ENCODE measurements at regions not wholly inside any gene's neighbourhood (a gene's known extent, or its start where the extent isn't known, plus 50 kb on each side); places are given as distances from the start of the nearest gene placed in this dataset.

- no peak for FAIRE-seq
These were observed 110.9 kb downstream of the FOXD1 start for GRCh38 chr5:73337586-73338255.

GRCh38 chr5:73336366-73336765 is 112.2 kb downstream of the FOXD1 start:
- FAIRE-seq = no peak

- FAIRE-seq = no peak
These were observed 114.5 kb downstream of the FOXD1 start for GRCh38 chr5:73333944-73334703.

DNA sequence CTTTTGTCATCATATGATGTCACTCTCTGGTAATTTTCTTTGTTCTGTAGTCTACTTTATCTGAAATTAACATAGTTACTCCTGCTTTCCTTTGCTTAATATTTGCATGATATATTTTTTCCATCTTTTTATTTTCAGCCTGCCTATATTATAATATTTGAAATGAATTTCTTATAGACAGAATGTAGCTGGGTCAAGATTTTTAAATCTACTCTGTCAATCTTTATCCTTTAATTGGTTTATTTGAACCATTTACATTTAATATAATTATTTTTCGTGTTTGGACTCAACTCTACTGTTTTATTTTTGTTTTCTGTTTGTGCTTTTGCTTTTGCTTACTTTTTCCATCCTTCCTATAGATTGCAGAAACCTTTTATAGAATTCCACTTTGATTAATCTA is 118.0 kb downstream of the FOXD1 start:
- peak; percentile 21 for FAIRE-seq

- no peak for FAIRE-seq
These were observed 119.9 kb downstream of the FOXD1 start for GRCh38 chr5:73328640-73329039.

GRCh38 chr5:73327908-73328455 is 120.6 kb downstream of the FOXD1 start:
- no peak for FAIRE-seq

DNA sequence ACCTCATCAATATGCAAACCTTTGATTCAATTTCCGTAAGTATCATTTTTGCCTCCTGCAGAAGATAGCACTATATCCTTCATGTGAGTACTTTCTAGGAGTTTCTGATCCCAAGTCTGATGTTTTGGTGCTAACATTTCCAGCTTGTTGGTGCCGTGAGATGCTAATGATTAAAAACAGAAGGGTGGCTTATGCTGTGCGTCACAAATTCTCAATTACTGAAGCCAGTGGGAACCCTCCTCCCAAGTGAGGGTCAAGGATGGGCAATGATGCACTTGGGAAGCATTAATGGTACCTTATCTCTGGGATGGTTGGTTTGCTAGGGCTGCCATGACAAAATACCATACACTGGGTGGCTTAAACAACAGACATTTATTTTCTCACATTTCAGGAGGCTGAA is 123.0 kb downstream of the FOXD1 start:
- FAIRE-seq = no peak

DNA sequence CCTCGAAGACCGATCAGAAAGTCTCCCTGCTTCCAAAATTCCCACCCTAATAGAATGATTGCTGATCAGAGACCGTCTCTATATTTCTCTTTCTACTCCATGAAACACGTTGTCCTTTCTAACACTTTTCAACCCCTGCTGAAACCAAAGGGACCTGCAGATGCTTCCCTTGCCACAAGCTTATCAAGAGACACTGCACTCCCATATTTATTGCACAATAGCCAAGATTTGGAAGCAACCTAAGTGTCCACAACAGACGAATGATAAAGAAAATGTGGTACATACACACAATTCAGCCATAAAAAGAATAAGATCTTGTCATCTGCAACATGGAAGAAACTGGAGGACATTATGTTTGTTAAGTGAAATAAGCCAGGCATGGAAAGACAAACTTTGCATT is 125.1 kb downstream of the FOXD1 start:
- FAIRE-seq = no peak

DNA sequence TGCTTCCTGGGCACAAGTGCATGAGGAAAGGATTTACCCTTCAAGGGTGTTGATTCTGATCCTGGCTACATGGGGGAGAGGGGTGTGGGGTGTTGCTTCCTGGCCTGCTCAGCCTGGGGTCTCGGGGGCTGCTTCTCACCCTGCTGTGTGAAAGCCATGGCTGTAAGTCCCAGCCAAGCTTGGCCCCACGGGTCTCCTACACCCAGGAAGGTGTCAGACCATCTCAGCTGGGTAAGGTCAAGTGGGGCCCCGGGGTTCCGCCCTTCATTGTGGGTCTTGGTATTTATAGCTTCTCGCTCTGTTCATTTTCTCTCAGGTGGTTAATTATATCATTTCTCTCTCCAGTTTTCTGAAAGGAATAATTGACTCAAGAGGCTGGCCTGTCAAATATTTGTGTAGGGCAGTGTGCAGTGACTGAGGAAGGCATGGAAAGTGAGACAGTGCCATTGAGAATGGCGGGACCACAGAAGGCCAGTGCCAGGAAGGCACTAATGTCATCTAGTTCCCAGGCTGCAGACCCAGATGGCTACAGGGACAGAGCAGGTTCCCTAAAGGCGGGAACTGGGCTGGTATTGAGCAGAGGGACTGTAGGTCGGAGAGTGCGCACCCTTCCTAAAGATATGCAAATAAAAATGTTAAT is 126.0 kb downstream of the FOXD1 start:
- no peak for FAIRE-seq

GRCh38 chr5:73321757-73322436 is 126.7 kb downstream of the FOXD1 start:
- no peak for FAIRE-seq

DNA sequence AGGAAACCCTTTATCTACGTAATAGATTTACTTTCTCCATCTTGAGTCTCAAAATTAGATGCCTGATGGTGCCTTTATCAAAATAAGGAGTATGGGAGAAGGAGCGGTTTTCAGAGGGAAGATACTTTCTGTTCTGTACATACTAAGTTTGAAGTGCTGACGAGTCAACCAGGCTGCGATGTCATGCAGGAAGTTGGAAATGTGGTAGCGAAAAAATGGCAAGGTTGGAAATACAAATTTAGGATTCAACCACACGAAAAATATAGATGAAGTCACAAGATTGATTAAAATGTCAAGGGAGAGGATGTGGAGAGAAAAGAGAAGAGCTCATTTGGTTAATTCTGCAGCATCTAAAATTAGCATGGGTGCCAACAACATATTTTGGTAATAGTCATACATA is 129.5 kb downstream of the FOXD1 start:
- no peak for FAIRE-seq

DNA sequence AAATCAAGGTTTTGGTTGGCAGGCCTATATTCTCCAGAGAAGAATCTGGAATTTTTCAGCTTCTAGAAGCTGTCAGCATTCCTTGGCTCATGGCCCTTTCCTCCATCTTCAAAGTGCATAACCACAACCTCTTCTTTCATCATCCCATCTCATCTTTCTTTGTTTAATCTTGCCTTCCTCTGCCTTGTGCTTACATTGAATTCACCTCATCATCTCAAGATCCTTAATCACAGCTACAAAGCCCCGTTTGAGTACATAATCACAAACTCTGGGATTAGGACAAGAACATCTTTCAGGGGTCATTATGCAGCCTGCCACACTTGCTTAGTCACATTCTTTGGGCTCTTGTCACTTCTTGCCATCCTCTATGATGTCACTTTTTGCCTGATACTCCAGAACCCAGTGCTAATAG is 130.3 kb downstream of the FOXD1 start:
- FAIRE-seq = no peak

DNA sequence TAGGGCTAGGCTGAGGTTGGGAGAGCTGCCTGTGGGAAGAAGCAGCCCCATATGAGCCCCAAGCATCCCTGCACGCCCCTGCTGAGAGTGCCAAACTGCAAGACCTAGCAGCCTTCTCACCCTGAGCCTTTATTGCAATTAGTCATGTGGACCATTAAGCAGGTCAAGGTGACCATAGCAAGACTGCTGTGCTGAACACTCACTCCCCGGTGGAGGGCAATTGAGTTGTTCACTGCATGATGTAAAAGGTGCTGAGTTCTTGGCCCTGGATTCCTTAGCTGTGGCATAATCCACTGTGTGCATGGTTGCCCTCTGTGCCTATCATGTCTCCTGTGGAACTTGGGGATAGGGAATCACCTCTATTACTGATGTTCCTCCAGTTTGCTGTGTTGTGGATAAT is 131.1 kb downstream of the FOXD1 start:
- FAIRE-seq = no peak

DNA sequence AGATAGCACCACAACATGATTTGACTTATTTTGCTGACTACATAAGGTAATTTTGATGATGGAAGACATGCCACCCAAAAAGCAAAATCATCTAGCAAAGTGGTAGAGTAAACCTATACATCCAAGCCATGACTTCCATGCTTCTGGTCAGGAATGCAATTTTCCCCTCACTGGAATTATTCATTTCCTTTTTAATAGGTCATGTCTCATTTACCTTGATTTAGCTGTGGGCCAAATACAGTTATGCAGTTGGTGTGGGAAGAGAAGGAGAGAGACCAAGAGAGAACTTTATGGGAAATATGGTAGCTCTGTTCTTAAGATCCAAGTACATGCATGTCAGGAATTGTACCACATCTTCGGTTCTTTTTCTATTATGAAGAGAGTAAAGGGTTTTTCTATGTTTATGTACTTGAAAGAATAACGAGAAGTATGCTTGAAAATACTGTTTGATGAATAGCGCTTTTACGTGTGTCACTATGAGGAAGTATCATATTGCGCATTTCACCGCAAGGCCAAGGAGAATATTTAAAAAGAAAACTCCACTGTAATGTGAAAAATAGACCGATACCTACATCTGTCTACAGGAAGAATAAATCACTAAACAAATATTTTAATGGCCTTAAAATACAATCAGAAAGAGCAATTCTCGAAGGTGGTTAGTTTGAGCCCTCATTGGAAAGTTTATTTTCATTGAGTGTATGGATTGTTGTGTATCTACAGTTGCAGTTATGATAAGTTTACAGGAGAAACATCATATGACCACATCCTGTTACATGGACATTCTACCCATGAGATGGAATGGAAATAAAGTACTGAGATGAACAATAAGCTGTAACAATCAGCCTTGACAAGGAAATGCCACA is 134.0 kb downstream of the FOXD1 start:
- FAIRE-seq = no peak

GRCh38 chr5:73312872-73313510 is 135.6 kb downstream of the FOXD1 start:
- no peak for FAIRE-seq

- no peak for FAIRE-seq
These were observed 136.3 kb downstream of the FOXD1 start for GRCh38 chr5:73312146-73312871.

DNA sequence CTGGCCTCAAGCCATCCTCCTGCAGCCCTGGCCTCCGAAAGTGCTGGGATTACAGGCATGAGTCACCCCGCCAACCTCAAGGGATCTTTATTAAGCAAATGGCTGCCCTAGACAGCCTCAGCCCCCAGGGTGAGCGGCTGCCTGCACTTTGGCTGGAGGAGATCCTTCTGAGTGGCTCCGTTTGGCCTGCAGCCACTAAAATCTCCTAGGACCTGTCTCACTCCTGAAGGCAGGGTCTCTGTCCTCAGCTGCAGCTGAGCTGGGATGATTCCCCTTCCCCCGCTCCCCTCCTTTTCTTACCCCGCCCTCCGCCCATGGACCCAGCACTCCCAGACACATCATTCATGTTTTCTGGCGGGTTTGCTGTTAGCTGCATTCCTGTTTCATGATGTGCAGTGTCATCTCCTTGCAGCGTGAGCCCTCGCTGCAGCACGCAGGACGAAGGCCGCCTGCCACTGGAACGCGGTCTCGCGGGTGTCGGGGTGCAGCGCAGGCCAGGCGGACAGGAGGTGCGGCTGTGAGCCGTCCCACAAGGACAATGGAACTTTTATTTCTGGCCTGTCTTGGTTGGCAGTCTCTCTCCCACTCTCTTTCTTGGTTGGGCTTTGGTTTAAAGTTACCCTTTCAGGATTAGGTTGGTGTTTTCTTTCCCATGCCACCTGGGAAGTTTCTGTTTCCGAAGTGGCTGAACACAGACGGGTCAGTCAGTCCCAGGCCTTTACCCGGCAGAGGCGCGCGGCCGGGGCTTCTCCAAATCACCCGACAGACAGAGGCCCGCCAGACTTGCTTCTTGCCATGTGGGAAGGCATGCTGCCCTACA is 137.1 kb downstream of the FOXD1 start:
- no peak for FAIRE-seq

GRCh38 chr5:73307645-73308355 is 134.8 kb downstream of the TMEM174 start:
- no peak for FAIRE-seq

GRCh38 chr5:73306741-73307275 is 133.8 kb downstream of the TMEM174 start:
- FAIRE-seq = no peak
